ENCODE measurements at regions not wholly inside any gene's neighbourhood (a gene's known extent, or its start where the extent isn't known, plus 50 kb on each side); places are given as distances from the start of the nearest gene placed in this dataset.

DNA sequence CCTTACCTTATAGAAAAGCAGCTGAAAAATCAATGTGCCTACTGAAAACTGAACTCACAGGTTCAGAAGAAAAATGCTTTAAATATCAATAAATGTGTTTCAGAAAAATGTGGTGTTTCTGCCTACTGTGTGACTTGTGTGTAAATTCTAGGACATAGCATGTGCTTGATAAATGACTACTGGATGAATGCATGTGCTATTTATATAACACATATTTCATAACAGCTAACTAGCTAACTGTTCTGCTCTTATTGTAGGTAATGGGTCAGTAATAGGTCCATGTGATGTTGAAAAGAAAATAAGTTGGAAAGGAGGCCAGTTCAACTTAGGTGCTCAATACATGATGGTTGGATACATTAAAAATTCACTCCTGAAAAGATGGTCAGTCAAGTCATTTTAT, 993.0 kb upstream of the LCORL start:
- TF ChIP-seq POLR2A (IDR thresholded peaks at IDR 0.05), result no peak
- TF ChIP-seq, protein P1, sequence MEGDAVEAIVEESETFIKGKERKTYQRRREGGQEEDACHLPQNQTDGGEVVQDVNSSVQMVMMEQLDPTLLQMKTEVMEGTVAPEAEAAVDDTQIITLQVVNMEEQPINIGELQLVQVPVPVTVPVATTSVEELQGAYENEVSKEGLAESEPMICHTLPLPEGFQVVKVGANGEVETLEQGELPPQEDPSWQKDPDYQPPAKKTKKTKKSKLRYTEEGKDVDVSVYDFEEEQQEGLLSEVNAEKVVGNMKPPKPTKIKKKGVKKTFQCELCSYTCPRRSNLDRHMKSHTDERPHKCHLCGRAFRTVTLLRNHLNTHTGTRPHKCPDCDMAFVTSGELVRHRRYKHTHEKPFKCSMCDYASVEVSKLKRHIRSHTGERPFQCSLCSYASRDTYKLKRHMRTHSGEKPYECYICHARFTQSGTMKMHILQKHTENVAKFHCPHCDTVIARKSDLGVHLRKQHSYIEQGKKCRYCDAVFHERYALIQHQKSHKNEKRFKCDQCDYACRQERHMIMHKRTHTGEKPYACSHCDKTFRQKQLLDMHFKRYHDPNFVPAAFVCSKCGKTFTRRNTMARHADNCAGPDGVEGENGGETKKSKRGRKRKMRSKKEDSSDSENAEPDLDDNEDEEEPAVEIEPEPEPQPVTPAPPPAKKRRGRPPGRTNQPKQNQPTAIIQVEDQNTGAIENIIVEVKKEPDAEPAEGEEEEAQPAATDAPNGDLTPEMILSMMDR (IDR thresholded peaks at IDR 0.05), result no peak
- Histone ChIP-seq H3K27ac (no peak overlapping the region), H3K4me3 (no peak overlapping the region), H3K9me3 (no peaks in the 10 kb centered on the region), H3K4me1 (no peaks in the 10 kb centered on the region), H3K36me3 (ENCODE audit: low read depth, missing control alignments) (no peaks in the 10 kb centered on the region), H3K27me3 (no peaks in the 10 kb centered on the region)
- intact Hi-C loops (cut with DNase I; ENCODE audit: low total_unique reads), result no loop called here
- no peak for DNase-seq

DNA sequence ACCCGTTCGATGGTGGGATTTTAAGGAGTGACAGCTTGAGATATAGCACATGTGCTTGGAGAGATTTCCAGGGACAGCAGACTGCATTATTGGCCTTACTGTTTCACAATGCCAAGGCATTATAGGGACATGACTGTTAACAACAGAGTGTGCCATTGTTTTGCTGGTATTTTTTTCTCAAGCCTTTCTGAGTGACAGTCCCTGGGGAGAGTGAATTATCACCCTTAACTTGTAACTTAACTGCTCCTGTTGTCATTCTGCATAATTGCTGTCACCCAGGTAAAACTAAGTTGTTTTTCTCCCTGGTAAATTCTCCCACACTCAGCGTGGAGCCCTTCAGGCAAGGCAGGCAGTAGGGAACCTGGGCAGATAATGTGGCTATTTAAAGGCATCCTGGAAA, 989.2 kb upstream of the LCORL start:
- H3K4me3 ChIP-seq, result no peak overlapping the region
- intact Hi-C loops (cut with DNase I; ENCODE audit: low total_unique reads), result no loop called here
- H3K4me1 ChIP-seq, result no peaks in the 10 kb centered on the region
- H3K27me3 ChIP-seq, result no peaks in the 10 kb centered on the region
- no peaks in the 10 kb centered on the region for H3K36me3 ChIP-seq (ENCODE audit: low read depth, missing control alignments)
- 52 to 58% methylated on average over 3 of the region's 3 CpGs for WGBS, 2 donors
- no peaks in the 10 kb centered on the region for H3K9me3 ChIP-seq
- no peak for DNase-seq
- H3K27ac ChIP-seq, result no peak overlapping the region
- TF ChIP-seq POLR2A (IDR thresholded peaks at IDR 0.05), result no peak
- TF ChIP-seq, protein P1 (IDR thresholded peaks at IDR 0.05), result no peak

DNA sequence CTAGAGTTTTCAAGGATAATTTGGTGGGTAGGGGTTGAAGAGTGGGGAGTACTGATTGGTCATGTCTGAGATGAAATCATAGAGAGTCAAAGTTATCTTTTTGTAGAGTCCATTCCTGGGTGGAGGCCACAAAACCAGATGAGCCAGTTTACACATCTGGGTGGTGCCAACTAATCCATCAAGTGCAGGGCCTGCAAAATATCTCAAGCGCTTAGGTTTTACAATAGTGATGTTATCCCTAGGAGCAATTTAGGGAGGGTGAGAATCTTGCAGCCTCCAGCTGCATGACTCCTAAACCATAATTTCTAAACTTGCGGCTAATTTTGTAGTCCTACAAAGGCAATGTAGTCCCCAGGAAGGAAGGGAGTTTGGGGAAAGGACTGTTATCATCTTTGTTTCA, 988.3 kb upstream of the LCORL start:
- 56 to 71% methylated on average over 2 of the region's 2 CpGs for WGBS, 2 donors
- intact Hi-C loops (cut with DNase I; ENCODE audit: low total_unique reads), result no loop called here
- Histone ChIP-seq H3K4me1 (no peaks in the 10 kb centered on the region), H3K36me3 (ENCODE audit: low read depth, missing control alignments) (no peaks in the 10 kb centered on the region), H3K27ac (no peak overlapping the region), H3K4me3 (no peak overlapping the region), H3K9me3 (no peaks in the 10 kb centered on the region), H3K27me3 (no peaks in the 10 kb centered on the region)
- DNase-seq, result no peak
- TF ChIP-seq, protein P1 (IDR thresholded peaks at IDR 0.05), result no peak
- TF ChIP-seq POLR2A (IDR thresholded peaks at IDR 0.05), result no peak

DNA sequence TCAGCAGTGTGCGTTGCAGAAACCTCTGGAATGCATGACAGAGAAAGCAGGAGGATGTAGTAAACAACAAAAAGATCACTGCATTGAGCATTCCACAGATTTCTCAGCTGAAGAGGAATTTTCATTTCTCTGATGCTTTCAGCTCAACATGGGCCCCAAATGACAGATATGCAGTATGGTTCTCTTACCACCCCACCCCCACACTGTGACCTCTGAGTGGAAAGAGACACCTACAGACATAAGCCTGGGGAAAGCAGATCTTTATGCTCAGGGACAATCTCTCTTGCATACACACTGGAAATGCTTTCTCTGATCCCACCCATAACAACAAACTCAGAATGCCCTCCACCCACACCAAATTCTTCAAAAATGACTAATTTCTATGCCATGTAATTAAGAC, 983.7 kb upstream of the LCORL start:
- no peak for DNase-seq
- no peaks in the 10 kb centered on the region for H3K9me3 ChIP-seq
- 48 to 61% methylated on average over 1 of the region's 1 CpG for WGBS, 2 donors

DNA sequence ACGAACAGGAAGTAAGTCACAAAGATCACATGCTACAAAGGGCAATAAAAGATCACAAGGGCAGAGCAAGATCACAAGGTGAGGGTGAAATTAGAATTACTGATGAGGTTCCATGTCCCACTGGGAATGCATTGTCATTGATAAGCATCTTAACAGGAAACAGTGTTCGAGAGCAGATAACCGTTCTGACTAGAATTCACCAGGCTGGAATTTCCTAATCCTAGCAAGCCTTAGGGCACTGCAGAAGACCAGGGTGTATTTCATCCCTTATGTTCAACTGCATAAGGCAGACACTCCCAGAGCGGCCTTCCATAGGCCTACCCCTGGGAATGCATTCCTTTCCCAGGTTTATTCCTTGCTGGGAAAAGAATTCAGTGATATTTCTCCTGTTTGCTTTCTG, 980.6 kb upstream of the LCORL start:
- WGBS, 2 donors, result 90 to 100% methylated on average over 4 of the region's 4 CpGs
- no peaks in the 10 kb centered on the region for H3K36me3 ChIP-seq (ENCODE audit: low read depth, missing control alignments)
- H3K4me1 ChIP-seq, result no peaks in the 10 kb centered on the region
- no peak for DNase-seq
- intact Hi-C loops (cut with DNase I; ENCODE audit: low total_unique reads), result no loop called here
- TF ChIP-seq, protein P1 (IDR thresholded peaks at IDR 0.05), result no peak
- no peak for TF ChIP-seq POLR2A (IDR thresholded peaks at IDR 0.05)
- no peak overlapping the region for H3K4me3 ChIP-seq
- no peak overlapping the region for H3K27ac ChIP-seq
- H3K27me3 ChIP-seq, result no peaks in the 10 kb centered on the region
- H3K9me3 ChIP-seq, result no peaks in the 10 kb centered on the region

More for the DNA sequence above, 983.7 kb upstream of the LCORL start:
- H3K27me3 ChIP-seq, result no peaks in the 10 kb centered on the region
- no peak overlapping the region for H3K27ac ChIP-seq
- H3K4me1 ChIP-seq, result no peaks in the 10 kb centered on the region
- intact Hi-C loops (cut with DNase I; ENCODE audit: low total_unique reads), result no loop called here
- H3K36me3 ChIP-seq (ENCODE audit: low read depth, missing control alignments), result no peaks in the 10 kb centered on the region
- TF ChIP-seq, protein P1 (IDR thresholded peaks at IDR 0.05), result no peak
- TF ChIP-seq POLR2A (IDR thresholded peaks at IDR 0.05), result no peak
- H3K4me3 ChIP-seq, result no peak overlapping the region

Measured in testis (tissue), 2 donors.